ENCODE measurements at regions not wholly inside any gene's neighbourhood (a gene's known extent, or its start where the extent isn't known, plus 50 kb on each side); places are given as distances from the start of the nearest gene placed in this dataset.

- no peak for TF ChIP-seq CTCF (IDR thresholded peaks at IDR 0.05; ENCODE audit: low read length)
- TF ChIP-seq EZH2 (IDR thresholded peaks at IDR 0.05; ENCODE audit: borderline replicate concordance, low read length), result no peak
These were observed 104.4 kb downstream of the PRLHR start for GRCh38 chr10:118491055-118491454.
